ENCODE measurements at regions not wholly inside any gene's neighbourhood (a gene's known extent, or its start where the extent isn't known, plus 50 kb on each side); places are given as distances from the start of the nearest gene placed in this dataset.

GRCh38 chr15:93299675-93300074 is 210.7 kb upstream of the RGMA start:
- Histone ChIP-seq H3K4me1 (ENCODE audit: control insufficient read depth in 2 of 3, insufficient read depth in 2 of 3, low read depth in 1 of 3, low read length in 3 of 3) (no peaks in the 10 kb centered on the region), H3K9ac (ENCODE audit: low read length in 3 of 3) (no peak overlapping the region), H3K9me3 (ENCODE audit: control insufficient read depth in 2 of 3, insufficient read depth in 1 of 3, low read length in 3 of 3) (no peaks in the 10 kb centered on the region), H3K27me3 (ENCODE audit: control insufficient read depth, insufficient read depth, low read length) (no peaks in the 10 kb centered on the region), H3K4me3 (ENCODE audit: low read length in 3 of 3) (no peak overlapping the region), H3K27ac (ENCODE audit: low read depth in 2 of 2, low read length in 2 of 2) (no peak overlapping the region), H3K36me3 (ENCODE audit: control insufficient read depth in 2 of 3, insufficient read depth in 3 of 3, low read length in 3 of 3) (no peaks in the 10 kb centered on the region)
- FAIRE-seq (no peak), DNase-seq (no peak)
- TF ChIP-seq CTCF (IDR thresholded peaks at IDR 0.05; ENCODE audit: borderline replicate concordance, extremely low read depth, insufficient read depth), result no peak
- intact Hi-C loops (cut with DNase I), result no loop called here

GRCh38 chr15:93298901-93299300 is 209.9 kb upstream of the RGMA start:
- Histone ChIP-seq H3K9me3 (ENCODE audit: control insufficient read depth in 2 of 3, insufficient read depth in 1 of 3, low read length in 3 of 3) (no peaks in the 10 kb centered on the region), H3K4me1 (ENCODE audit: control insufficient read depth in 2 of 3, insufficient read depth in 2 of 3, low read depth in 1 of 3, low read length in 3 of 3) (no peaks in the 10 kb centered on the region), H3K27ac (ENCODE audit: low read depth in 2 of 2, low read length in 2 of 2) (no peak overlapping the region), H3K9ac (ENCODE audit: low read length in 3 of 3) (no peak overlapping the region), H3K4me3 (ENCODE audit: low read length in 3 of 3) (no peak overlapping the region), H3K27me3 (ENCODE audit: control insufficient read depth, insufficient read depth, low read length) (no peaks in the 10 kb centered on the region), H3K36me3 (ENCODE audit: control insufficient read depth in 2 of 3, insufficient read depth in 3 of 3, low read length in 3 of 3) (no peaks in the 10 kb centered on the region)
- DNase-seq (no peak), FAIRE-seq (no peak)
- TF ChIP-seq CTCF (IDR thresholded peaks at IDR 0.05; ENCODE audit: borderline replicate concordance, extremely low read depth, insufficient read depth), result no peak
- intact Hi-C loops (cut with DNase I), result no loop called here

DNA sequence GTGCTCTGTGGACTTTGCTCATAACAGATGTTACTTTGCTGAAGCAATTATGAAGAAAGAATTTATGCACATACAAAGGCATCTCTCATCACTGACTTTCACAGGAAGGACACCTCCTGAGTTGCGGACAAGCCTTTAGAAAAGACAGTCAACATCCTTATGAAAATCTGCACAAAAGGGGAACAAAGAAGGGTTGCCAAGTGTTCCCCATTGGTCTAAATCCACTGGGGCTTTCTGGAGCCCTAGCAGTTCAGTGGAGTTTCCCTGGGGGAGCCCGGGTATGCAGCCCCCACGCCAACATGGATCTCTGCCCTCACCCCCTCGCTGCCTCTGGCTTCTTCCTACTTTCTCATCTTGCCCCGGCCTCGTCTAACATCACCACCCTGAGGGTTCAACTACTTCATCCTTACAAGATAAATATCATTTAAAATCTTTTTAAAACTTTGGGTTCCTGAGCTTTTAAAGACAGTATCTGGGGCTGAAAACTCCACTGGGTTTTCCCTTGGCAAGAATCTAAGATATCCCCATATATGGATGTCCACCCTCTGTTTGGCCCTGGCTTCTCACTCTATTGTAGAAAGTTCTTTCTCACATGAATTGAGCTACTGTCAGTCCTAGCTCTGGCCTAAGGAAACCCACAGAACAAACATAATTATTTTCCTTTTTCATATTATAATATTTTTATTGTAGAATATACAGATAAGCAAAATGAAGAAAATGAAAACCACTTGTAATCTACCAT is 207.9 kb upstream of the RGMA start:
- no peaks in the 10 kb centered on the region for H3K36me3 ChIP-seq (ENCODE audit: control insufficient read depth in 2 of 3, insufficient read depth in 3 of 3, low read length in 3 of 3)
- no peak overlapping the region for H3K27ac ChIP-seq (ENCODE audit: low read depth in 2 of 2, low read length in 2 of 2)
- H3K9me3 ChIP-seq (ENCODE audit: control insufficient read depth in 2 of 3, insufficient read depth in 1 of 3, low read length in 3 of 3), result no peaks in the 10 kb centered on the region
- FAIRE-seq (no peak), DNase-seq (no peak)
- no peak overlapping the region for H3K4me3 ChIP-seq (ENCODE audit: low read length in 3 of 3)
- no peak overlapping the region for H3K9ac ChIP-seq (ENCODE audit: low read length in 3 of 3)
- no peak for TF ChIP-seq CTCF (IDR thresholded peaks at IDR 0.05; ENCODE audit: borderline replicate concordance, extremely low read depth, insufficient read depth)
- intact Hi-C loops (cut with DNase I), result no loop called here
- no peaks in the 10 kb centered on the region for H3K27me3 ChIP-seq (ENCODE audit: control insufficient read depth, insufficient read depth, low read length)
- no peaks in the 10 kb centered on the region for H3K4me1 ChIP-seq (ENCODE audit: control insufficient read depth in 2 of 3, insufficient read depth in 2 of 3, low read depth in 1 of 3, low read length in 3 of 3)

DNA sequence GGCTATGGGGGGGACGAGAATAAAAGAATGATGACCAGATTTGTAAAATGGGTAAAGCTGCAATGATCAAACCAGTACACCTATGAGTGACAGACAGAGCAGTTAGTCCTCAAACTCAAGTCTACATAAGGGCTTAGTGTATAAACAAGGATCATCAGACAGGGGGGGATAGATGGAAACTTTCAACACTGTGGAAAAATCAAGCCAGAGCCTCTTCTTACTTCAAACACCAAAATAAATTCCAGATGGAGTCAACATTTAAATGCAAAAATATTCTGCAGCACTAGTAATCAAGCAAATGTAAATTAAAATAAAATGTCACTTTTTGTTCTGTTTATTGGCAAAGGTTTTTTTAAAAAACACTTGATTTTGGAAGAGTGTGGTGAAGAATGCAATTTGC is 205.9 kb upstream of the RGMA start:
- no peaks in the 10 kb centered on the region for H3K27me3 ChIP-seq (ENCODE audit: control insufficient read depth, insufficient read depth, low read length)
- FAIRE-seq, result no peak
- intact Hi-C loops (cut with DNase I), result no loop called here
- no peak for TF ChIP-seq CTCF (IDR thresholded peaks at IDR 0.05; ENCODE audit: borderline replicate concordance, extremely low read depth, insufficient read depth)
- H3K4me3 ChIP-seq (ENCODE audit: low read length in 3 of 3), result no peak overlapping the region
- no peaks in the 10 kb centered on the region for H3K36me3 ChIP-seq (ENCODE audit: control insufficient read depth in 2 of 3, insufficient read depth in 3 of 3, low read length in 3 of 3)
- H3K4me1 ChIP-seq (ENCODE audit: control insufficient read depth in 2 of 3, insufficient read depth in 2 of 3, low read depth in 1 of 3, low read length in 3 of 3), result no peaks in the 10 kb centered on the region
- no peak for DNase-seq
- H3K9ac ChIP-seq (ENCODE audit: low read length in 3 of 3), result no peak overlapping the region
- H3K27ac ChIP-seq (ENCODE audit: low read depth in 2 of 2, low read length in 2 of 2), result no peak overlapping the region
- no peaks in the 10 kb centered on the region for H3K9me3 ChIP-seq (ENCODE audit: control insufficient read depth in 2 of 3, insufficient read depth in 1 of 3, low read length in 3 of 3)

Measured in kidney (tissue), 13 donors.